GM04503 (cell line): ENCODE measurements at regions not wholly inside any gene's neighbourhood (a gene's known extent, or its start where the extent isn't known, plus 50 kb on each side); places are given as distances from the start of the nearest gene placed in this dataset.
"Not testable (repeated sequence)": the region's sequence is repeated elsewhere in the genome, so short reads cannot be mapped to it uniquely, and the experiment has no call there.

Source experiments
- DNase-seq: peaks from one replicate; pipeline ENCODE4 v3.0.0-alpha.2; 2012; ENCODE audit warnings: low read depth

DNA sequence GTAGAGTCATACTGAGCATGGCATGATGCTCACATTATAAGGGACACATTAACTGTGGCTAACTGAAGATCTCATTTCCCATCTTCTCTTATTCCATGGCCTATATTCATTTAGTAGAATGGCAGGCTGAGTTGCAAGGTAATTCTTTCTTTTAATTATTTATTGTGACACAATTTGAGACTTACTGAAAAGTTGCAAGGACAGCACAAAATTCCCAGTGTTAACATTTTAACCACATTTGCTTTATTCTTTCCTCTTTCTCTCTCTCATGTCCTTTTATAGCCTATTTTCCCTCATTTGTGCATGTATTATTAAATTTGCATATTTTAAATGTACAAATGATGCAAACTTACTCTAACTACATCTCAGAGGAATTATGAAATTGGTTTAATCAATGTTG lies 366.1 kb upstream of the RPS23 start:
- no peak for DNase-seq

DNA sequence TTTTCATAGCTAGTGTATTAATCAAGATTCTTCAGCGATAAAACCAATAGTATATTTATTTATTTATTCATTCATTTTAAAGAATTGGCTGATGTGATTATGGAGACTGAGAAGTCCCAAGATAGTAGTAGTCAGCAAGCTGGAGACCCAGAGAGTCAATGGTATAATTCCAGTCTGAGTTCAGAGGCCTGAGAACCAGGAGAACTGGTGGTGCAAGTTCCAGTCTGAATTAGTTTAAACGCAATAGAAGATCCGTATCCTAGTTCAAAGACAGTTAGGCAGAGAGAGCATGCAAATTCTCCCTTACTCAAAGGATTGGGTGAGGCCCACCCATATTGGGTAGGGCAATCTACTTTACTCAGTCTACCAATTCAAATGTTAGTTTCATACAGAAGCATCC lies 364.2 kb upstream of the RPS23 start:
- no peak for DNase-seq

DNA sequence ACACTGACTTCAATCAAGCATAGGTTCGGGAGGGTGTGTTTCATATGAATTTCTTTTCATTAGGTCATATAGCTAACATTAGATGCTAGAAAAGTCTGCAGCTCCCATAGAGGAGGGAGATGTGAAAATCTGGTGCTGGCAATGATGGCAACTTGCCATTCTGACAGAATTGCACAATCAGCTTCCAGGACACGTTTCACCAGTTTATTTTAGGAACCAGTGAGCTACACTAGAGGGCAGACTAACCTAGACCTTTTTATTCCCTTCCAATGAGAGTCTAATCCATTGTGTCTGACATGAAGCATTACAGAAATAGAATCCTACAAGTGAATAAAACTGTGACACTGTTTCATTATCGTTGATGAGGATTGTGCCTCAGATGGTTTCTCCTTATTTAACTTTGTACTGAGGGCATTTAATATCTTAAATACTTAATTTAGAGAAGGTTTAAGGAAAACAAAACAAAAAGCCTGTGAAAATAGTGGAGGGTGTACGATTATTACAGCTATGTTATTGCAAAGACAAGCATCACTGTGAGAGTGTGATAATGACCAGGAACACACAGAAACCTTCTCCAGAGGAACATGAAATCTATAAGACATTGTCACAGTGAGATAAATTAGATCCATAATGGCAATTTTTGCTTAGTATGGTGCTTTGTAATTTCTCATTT lies 363.3 kb upstream of the RPS23 start:
- peak; percentile 47 for DNase-seq

DNA sequence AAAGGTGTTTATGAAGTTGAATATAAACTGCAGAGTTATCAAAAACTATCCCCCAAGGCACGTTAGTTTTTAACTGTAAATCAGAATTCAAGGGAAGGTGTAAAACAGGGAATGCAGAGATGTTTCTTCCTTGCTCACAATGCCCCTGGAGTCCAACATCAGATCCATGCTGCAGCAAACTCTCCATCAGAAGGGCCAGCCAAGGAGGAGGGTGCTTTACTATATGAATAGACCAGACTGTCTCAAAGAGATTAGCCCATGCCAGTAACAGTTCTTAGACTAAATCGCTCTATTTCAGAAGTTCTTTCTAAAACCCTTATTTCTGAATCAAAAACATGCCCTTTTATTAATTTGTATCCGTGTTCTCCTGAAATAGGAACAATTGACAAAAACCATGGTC lies 362.8 kb upstream of the RPS23 start:
- no peak for DNase-seq

DNA sequence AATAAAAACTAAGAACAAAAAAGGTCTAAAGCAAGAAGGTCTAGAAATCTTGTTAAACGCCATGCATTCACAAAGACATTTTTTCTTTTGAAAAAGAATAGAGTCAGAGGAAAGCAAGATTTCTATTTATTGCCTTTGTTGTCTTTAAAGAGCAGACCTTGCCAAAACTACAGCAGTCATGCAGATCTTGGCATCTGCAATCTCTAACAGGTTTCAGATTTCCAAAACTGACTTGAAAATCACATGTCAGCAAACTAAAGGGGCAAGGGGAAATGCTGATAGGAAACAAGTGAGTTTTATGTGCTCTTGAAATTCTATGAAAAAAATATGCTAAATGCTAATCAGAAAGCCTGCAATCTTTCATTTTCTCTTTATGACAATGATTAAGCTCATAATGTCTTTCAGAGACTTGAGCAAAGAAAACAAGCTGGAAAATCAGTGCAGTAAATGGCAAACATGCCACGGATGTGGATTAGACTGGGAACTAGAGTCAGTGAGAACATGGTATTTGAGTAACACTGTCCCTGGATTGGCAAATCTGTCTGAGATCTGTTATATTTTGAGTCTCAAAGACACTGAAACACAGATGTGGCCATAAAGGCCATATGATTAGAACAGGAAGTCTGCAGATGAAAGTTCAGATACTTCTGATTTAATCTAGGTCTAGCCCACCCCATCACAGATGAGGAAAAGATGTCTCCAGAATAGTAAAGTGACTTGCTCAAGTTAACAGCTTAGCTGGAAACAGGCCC lies 361.4 kb upstream of the RPS23 start:
- DNase-seq, result no peak

DNA sequence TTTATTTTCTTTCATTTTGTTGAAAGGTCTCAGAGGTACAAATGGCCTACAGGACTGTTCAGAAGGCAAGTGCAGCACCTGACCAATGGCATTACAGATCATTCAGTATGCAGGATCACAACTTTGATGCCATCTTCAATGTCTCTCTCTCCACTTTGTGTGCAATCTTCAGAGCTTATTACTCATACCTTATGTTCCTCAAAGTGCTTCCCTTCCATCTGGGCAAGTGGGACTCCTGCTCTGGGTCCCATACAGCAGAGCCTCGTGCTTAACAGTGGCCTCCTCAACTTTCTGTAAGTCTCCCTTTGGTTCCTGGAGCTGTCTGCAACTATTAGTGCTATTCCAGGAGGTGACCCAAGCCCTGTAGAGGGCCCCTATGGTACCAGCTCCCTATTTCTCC lies 358.4 kb upstream of the RPS23 start:
- DNase-seq, result no peak

DNA sequence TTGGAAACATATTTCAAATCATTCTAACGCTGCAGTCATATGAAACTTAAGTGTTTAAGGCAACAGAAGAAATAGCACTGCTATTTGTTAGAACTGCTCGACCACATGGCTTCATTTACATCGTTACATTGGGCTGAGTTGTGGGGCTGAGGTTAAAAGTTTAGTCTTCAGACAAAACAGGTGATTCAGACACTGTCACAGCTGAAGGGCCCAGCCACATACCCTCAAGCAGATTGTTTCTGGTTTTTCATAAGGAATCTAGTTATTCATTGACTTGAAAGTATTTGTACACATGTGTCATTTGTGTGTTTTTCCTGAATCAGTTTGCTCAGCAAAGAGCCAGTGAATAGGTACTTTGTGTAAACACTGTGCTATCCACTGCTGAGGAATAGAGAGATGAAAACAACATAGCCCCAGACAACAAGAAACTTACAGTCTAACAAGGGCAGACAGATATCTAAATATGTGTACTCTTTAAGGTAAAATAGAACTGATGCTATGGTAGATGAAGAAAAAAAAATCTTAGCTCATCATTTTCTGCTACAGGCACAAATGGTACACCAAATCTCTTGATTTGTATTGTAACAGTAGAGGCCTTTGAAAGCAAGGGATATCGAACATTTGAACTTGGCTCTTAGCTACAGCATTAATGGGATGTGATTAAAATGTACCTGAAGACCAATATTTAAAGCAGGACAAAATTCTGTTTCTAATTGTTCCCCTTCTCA lies 357.6 kb upstream of the RPS23 start:
- no peak for DNase-seq

DNA sequence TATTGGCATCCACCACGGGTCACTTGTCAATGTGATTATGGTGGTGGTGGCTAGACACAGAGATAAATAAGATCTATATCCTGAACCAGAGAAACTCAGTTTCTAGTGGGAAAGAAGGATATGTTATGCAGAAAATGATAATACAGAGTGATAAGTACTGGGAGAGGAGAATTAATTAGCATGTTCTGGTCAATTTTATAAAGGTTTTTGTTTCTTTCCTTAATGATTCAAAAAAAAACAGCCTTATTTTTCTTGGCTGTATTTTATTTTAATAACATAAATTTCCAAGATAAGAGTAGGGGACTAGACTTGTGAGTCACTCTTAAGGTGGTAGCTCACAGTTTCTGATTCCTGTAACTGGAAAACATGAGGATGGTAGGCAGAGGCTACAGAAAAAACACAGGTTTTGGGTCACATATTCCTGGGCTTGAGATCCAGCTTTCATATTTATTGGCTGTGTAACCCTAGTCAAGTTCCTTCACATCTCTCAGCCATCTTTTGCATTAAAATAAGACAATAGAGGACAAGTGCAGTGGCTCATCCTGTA lies 350.3 kb upstream of the RPS23 start:
- no peak for DNase-seq

DNA sequence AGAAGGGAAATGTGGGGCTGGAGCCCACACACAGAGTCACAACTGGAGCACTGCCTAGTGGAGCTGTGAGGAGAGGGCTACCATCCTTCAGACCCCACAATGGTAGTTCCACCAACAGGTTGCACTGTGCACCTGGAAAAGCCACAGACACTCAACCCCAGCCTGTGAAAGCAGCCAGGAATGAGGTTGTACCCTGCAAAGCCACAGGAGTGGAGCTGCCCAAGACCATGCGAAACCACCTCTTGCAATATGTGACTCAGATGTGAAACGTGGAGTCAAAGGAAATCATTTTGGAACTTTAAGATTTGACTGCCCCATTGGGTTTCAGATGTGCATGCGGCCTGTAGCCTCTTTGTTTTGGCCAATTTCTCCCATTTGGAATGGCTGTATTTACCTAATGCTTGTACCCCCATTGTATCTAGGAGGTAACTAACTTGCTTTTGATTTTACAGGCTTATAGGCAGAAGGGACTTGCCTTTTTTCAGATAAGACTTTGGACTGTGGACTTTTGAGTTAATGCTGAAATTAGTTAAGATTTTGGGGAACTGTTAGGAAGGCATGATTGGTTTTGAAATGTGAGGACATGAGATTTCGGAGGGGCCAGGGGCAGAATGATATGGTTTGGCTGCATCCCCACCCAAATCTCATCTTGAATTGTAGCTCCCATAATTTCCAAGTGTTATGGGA lies 348.9 kb upstream of the RPS23 start:
- DNase-seq, result not testable (repeated sequence)

DNA sequence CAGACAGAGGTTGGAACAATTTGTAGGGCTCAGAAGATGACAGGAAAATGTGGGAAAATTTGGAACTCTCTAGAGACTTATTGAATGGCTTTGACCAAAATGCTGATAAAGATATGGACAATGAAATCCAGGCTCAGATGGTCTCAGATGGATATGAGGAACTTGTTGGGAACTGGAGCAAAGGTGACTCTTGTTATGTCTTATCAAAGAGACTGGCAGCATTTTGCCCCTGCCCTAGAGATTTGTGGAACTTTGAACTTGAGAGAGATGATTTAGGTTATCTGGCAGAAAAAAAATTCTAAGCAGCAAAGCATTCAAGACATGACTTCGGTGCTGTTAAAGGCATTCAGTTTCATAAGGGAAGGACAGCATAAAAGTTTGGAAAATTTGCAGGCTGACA lies 347.9 kb upstream of the RPS23 start:
- not testable (repeated sequence) for DNase-seq

DNA sequence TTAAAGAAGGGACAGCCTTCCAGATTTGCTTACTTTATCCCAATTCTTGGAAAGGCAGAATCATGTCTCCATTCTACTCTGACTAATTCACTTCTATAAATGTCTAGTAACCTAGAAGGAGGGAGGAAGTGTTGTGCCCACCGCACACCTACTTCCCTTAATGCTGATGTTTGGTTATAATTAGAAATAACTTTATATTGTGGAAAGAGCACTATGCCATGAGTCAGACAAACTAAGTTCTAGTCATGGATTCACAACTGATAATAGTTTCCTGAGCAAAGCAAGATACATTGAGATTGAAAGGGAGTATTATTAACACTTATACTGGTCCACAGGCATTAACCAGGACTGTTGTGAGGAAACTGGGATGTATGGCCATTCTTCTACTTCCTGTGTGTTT lies 345.9 kb upstream of the RPS23 start:
- no peak for DNase-seq

DNA sequence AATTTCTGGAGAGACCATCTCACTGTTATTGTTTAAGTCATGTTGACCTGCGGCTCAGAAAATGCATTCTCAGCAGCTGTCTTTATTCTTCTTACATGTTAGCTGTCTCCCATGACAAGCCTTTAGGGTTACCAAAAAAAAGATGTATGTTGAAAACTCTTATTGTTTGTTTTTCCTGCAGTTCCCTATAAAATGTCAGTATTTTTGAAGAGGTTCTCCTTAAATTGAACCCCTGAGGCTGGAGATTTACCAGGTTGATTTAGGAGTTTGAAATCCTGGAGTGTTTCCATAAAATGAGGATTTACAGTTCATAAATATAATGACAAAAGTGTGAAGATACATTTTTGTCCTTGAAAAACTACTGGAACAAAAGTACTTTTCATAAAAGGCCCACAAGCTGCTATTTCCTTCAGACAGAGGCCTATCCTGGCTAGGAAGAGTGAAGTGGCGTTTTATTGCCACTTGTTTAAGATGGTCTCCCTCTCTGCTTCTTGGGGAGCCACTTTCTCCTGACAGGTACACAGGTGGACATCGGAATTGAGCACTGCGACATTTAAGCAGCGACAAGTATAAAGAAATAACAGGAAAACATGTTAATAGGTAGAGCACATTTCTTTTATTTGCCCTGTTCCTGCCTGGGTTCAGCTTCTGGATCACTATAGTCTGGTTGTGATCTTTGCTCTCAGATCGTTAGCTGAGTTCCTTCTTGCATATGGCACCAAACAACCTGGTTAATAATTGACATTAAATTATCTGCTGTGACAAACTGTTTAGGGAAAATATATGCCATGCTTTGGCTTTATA lies 344.8 kb upstream of the RPS23 start:
- no peak for DNase-seq

DNA sequence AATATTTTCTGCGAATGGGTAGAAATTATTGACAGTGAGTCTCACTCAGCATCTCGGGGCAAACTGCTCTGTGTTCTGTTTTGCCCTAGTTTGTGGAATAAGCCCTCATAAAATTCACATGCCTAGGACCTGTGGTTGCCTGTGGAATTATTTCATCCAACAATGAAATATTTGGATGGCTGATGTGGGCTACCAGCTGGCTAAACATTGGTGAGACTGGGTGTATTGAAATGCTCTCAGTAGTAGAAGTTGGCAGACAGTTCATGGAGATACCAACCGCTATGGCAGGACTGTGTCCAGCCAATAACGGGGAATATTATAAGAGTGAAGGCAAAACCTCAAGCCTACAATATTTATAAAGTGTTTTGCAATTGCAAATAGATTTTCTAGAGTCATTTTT lies 344.1 kb upstream of the RPS23 start:
- no peak for DNase-seq

DNA sequence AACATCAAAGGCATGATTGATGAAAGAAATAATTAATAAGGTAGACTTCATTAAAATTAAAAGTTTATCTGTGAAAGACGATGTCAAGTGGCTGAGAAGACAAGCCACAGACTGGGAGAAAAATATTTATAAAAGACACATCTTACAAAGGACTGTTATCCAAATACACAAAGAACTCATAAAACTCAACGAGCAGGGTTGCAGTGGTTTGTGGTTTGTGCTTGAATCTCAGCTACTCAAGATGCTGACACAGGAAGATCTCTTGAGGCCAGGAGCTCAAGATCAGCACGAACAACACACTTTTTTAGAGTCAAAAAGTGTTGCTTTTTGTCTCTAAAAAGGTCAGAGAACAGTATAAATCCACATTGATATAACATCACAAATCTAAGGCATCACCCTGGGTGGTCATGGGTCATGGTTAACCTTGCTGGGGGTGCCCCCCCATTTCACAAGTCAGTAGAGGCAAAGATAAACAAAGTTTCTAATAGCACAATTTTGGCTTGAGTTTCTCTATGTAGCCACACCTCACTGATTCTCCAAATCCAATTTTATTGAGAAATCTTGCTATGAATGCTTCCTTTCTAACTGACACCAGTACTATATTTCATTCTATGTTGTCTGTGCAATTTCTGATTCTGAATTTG lies 342.9 kb upstream of the RPS23 start:
- DNase-seq, result no peak

DNA sequence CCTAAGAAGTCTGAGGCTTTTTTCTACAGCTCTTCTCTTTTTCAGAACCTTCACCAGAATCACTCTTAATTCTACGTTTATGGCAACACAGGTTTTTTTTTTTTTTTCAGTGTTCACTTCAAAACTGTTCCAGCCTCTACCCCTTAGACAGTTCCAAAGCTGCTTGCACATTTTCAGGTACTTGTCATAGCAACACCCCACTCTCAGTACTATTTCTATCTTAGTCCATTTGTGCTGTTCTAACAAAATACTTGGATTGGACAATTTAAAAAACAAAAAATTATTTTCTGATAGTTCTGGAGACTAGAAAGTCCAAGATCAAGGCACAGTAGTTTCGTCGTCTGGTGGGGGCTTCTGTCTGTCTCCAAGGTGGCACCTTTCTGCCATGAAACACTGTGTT lies 340.9 kb upstream of the RPS23 start:
- DNase-seq, result no peak

DNA sequence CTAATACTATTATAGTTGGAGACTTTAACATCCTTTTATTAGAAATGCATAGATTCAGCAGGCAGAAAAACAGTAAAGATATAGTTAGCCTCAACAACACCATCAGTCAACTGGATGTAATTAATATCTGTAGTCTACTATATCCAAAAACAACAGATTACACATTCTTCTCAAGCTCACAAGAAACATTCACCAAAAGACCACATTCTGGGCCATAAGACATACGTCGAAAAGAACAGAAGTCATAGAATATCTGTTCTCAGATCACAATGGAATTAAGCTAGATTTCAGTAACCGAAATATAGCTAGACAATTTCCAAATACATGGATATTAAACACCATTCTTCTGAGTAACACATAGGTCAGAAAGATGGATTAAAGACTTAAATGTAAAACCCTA lies 336.6 kb upstream of the RPS23 start:
- DNase-seq, result no peak

DNA sequence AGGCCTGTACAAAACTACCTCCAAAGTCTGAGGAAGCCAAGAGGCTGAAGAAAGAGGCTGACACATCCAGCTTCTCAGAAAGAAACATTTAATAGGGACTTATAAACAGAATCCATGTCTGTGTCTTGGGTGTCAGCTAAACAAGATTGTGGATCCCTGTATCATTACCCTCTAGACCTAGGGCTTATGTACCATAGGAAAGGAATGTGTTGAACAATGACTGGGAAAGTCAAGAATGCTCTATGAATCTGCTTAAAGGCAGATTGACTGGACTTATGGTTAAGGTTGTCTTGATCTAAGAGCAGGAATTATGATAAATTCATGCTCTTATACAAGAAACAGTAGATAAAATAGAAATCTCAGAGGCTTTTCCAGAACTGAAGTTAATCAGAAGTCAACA lies 335.7 kb upstream of the RPS23 start:
- DNase-seq, result no peak

DNA sequence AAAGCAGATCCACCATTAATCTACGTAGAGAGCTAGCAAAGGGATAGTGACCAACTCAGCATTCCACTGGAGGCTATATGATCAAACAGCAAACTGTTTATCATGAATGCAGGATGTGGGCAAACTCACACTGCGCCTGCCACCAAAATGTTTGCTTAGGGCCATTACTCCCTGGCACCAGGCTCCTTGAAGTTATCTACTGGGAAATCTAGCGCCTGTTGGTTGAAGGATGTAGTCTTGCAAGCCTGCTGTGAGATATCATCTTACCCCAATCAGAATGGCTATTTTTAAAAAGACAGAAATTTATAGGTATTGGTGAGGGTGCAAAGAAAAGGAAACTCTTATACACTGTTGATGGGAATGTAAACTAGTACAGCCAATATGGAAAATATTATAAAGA lies 332.5 kb upstream of the RPS23 start:
- no peak for DNase-seq

DNA sequence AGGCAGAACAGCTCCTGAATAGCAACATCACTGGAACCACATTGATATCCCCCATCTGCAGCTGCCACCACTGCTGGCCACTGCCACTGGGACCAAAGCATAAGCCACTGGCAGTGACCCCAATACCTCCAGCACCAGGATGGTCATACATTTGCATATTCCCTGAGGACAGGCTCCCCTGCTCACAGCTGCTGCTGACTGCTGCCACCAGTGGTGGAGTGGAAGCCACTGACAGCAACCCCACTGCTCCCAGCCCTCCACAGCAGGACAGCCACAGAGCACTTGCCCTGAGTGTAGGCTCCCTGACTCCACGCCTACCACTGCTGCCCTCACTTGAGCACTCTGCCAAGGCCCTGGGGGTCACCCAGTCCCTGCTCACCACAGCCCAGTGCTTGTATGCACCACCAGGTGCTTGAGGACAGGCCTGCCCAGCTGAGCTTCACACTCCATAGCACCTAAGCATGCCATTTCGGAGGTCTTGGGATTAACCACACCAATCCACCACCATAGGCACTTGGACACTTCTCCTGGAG lies 327.4 kb upstream of the RPS23 start:
- no peak for DNase-seq

DNA sequence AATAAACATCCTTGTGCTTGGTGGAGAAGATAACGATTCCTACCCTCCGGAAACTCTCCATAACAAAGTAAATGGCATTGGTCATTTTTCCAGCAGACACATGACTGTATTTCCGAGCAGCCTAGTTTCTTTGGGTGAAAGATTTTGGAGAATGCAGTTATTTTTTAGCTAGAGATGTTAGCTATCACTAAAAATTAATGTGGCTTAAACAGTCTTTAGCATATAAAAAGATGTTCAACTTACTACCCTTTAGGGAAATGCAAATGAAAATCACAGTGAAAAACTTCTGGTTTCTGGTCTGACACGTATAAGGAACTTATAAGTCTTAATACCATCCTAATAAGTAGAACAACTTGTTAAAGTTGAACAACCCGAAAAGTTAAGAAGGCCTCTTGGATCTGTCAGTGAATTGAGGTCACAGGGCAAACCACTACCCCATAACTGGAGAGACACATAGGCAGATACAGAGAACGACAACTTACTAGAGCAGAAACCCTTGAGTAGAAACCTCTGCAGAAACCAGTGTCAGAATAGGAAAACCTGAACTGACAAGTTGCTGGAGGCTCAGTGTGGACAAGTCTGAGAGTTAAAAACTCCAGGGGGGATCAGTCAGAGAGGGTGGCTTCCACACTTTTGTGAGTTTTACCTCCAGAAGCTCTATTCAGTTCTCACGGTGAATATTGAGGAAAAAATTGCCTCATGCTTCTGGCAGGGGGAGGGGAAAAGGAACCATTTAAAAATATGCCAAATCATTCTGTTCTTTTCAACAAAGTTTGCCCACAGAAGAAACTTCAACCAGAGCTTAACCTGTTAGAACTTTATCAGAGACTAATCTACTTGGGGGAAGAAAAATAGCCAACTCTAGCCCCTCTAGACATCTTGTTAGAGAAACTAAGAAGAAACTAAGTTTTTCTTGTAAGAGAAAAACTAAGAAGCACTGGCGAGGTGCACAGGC lies 325.2 kb upstream of the RPS23 start:
- no peak for DNase-seq
